ENCODE measurements at regions not wholly inside any gene's neighbourhood (a gene's known extent, or its start where the extent isn't known, plus 50 kb on each side); places are given as distances from the start of the nearest gene placed in this dataset.

- no peak overlapping the region for H3K27ac ChIP-seq
- TF ChIP-seq, protein P1, sequence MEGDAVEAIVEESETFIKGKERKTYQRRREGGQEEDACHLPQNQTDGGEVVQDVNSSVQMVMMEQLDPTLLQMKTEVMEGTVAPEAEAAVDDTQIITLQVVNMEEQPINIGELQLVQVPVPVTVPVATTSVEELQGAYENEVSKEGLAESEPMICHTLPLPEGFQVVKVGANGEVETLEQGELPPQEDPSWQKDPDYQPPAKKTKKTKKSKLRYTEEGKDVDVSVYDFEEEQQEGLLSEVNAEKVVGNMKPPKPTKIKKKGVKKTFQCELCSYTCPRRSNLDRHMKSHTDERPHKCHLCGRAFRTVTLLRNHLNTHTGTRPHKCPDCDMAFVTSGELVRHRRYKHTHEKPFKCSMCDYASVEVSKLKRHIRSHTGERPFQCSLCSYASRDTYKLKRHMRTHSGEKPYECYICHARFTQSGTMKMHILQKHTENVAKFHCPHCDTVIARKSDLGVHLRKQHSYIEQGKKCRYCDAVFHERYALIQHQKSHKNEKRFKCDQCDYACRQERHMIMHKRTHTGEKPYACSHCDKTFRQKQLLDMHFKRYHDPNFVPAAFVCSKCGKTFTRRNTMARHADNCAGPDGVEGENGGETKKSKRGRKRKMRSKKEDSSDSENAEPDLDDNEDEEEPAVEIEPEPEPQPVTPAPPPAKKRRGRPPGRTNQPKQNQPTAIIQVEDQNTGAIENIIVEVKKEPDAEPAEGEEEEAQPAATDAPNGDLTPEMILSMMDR (IDR thresholded peaks at IDR 0.05): no peak
- TF ChIP-seq ZFX (IDR thresholded peaks at IDR 0.05; ENCODE audit: borderline replicate concordance): no peak
These were observed 283.2 kb downstream of the PCDH18 start for GRCh38 chr4:137249112-137249511.

- no peak for TF ChIP-seq ZFX (IDR thresholded peaks at IDR 0.05; ENCODE audit: borderline replicate concordance)
- TF ChIP-seq, protein P1 (IDR thresholded peaks at IDR 0.05): no peak
These were observed 293.7 kb downstream of the PCDH18 start for GRCh38 chr4:137238456-137239162.

DNA sequence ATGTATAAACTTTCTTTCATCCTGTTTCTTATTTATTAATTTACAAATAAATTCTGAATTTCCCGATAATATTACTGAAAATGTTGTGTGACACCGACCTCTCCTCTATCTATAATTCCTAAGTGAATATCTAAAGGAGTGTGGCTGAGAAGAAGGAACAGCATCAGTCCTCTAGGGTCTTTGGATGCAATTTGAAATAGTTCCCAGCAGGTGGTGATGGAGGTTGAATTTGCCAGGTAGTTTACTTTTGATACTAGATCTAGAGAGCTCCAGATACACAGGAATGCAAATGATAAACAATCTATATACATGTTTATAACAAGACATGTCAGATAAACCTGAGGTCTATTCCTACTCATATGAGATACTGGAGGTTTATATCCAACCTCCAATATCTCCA is 305.4 kb downstream of the PCDH18 start:
- TF ChIP-seq, protein P1 (IDR thresholded peaks at IDR 0.05): peak; percentile 69
- TF ChIP-seq ZFX (IDR thresholded peaks at IDR 0.05; ENCODE audit: borderline replicate concordance): no peak

More at GRCh38 chr4:137238456-137239162, 293.7 kb downstream of the PCDH18 start:
- H3K27ac ChIP-seq: no peak overlapping the region

DNA sequence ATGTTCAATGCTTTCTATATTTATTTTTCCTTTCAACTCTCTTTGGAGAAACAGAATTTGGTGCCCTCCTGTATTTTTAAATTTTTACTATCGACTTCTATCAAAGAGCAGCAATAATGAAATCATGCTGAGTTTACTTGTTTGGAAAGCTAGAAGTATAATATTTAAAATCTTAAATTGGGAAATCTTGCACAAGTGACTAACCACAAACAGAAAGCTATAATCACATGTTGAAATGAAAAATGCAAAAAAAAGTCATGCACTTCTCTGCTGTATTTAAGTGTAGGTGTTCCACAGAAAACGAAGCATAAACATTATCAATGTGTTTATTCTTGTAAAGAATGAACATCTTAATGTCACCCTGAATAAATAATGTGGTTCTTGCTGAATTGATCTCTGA is 306.1 kb downstream of the PCDH18 start:
- H3K27ac ChIP-seq: no peak overlapping the region
- TF ChIP-seq, protein P1 (IDR thresholded peaks at IDR 0.05): no peak
- TF ChIP-seq ZFX (IDR thresholded peaks at IDR 0.05; ENCODE audit: borderline replicate concordance): no peak

More for the DNA sequence above, 305.4 kb downstream of the PCDH18 start:
- H3K27ac ChIP-seq: no peak overlapping the region

DNA sequence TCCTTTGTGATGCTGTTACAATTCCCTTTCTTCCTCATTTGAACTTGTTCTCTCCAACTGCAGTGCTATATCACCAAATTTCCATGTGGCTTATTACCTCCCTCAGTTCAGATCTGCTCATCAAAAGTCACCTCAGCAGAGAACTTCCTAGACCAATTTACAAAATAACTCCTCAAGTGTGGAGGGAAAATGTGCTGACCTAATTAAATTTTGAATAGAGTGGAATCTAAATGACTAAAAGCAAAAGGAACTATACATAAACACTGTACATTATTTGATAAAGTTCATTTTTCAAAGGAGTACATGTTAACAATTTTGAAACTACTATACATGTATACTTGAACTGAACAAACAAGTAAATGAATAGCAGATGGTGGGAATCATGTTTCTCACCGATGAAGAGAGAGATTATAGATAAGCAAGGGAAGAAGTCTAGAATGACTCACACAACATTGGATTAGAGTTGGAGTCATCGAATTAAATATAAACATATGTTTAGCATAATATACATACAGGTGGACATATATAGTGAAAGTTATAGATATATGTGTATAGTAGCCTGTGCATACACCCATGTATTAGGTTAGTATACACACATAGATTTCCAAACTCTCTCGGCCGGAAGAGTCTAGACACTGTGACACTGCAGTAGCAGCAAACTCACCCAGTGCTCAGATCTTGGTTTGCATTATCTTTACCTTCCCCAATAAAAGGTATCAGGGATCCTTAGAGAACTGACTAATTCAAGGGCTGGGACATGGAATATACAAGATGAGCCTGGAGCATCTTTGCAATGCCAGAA is 318.7 kb downstream of the PCDH18 start:
- H3K27ac ChIP-seq: no peak overlapping the region
- TF ChIP-seq, protein P1 (IDR thresholded peaks at IDR 0.05): no peak
- TF ChIP-seq ZFX (IDR thresholded peaks at IDR 0.05; ENCODE audit: borderline replicate concordance): no peak

GRCh38 chr4:137212601-137213000 is 319.7 kb downstream of the PCDH18 start:
- TF ChIP-seq, protein P1 (IDR thresholded peaks at IDR 0.05): no peak
- TF ChIP-seq ZFX (IDR thresholded peaks at IDR 0.05; ENCODE audit: borderline replicate concordance): no peak
- H3K27ac ChIP-seq: no peak overlapping the region

- H3K27ac ChIP-seq: no peak overlapping the region
- no peak for TF ChIP-seq ZFX (IDR thresholded peaks at IDR 0.05; ENCODE audit: borderline replicate concordance)
These were observed 323.1 kb downstream of the PCDH18 start for GRCh38 chr4:137209240-137209639.
